H1 (cell line): ENCODE measurements at regions not wholly inside any gene's neighbourhood (a gene's known extent, or its start where the extent isn't known, plus 50 kb on each side); places are given as distances from the start of the nearest gene placed in this dataset.

ENCODE experiments used
- CTCF ChIA-PET: fragments of 300-600 bp; sonication (Branson Sonifier 250); formaldehyde crosslinking; loops from one replicate; lab custom pipeline; 2021; ENCODE audit not compliant: partially characterized antibody; lab: Charles Lee
- POLR2A ChIA-PET: fragments of 300-600 bp; sonication (Branson Sonifier 250); formaldehyde crosslinking; loops from one replicate; lab custom pipeline; 2021; ENCODE audit warnings: inconsistent platforms; ENCODE audit not compliant: partially characterized antibody; lab: Charles Lee
- DNase-seq, 2 experiments: peaks; one replicate each; pipeline versions ENCODE4 v3.0.0 to v3.0.0-alpha.2; 2010 to 2022; ENCODE audit warnings: low spot score in 2 of 2, low read depth in 1 of 2, mixed read lengths in 1 of 2
- FAIRE-seq: peaks from 2 replicates; lab custom pipeline; 2011; peaks lifted over from hg19 to GRCh38; lab: Jason Lieb, UNC
- H2AFZ ChIP-seq: 2 replicates; pipeline ENCODE4 v1.8.1; 2012; ENCODE audit warnings: low read length, inconsistent platforms
- H2AK5ac ChIP-seq: 2 replicates; pipeline ENCODE4 v1.6.1; 2013; ENCODE audit warnings: low read depth, low read length
- H2BK120ac ChIP-seq: replicated peaks from 2 replicates; pipeline ENCODE3; 2013; ENCODE audit warnings: low read depth, low read length, inconsistent platforms
- H2BK12ac ChIP-seq: 2 replicates; pipeline ENCODE4 v1.6.1; 2013; ENCODE audit warnings: low read depth, low read length
- H2BK15ac ChIP-seq: 2 replicates; pipeline ENCODE4 v1.6.1; 2013; ENCODE audit warnings: low read length
- H2BK20ac ChIP-seq: 2 replicates; pipeline ENCODE4 v1.6.1; 2013; ENCODE audit warnings: low read length
- H2BK5ac ChIP-seq: 2 replicates; pipeline ENCODE4 v1.6.1; 2013; ENCODE audit warnings: low read depth, low read length
- H3K14ac ChIP-seq: 2 replicates; pipeline ENCODE4 v1.6.1; 2013; ENCODE audit warnings: inconsistent platforms; ENCODE audit not compliant: insufficient read length
- H3K18ac ChIP-seq: 2 replicates; pipeline ENCODE4 v1.6.1; 2013; ENCODE audit warnings: low read length; ENCODE audit errors: extremely low read depth
- H3K23ac ChIP-seq: 2 replicates; pipeline ENCODE4 v1.6.1; 2013; ENCODE audit warnings: inconsistent platforms; ENCODE audit not compliant: insufficient read length
- H3K23me2 ChIP-seq: 2 replicates; pipeline ENCODE4 v1.6.1; 2013; ENCODE audit warnings: low read depth, low read length
- H3K27ac ChIP-seq: 2 replicates; pipeline ENCODE4 v1.6.1; 2011; ENCODE audit warnings: low read depth, low read length, inconsistent platforms
- H3K27me3 ChIP-seq, 4 experiments: replicated peaks in 1 of 4; 1 replicate in 1 of 4; 2 replicates in 3 of 4; pipeline versions ENCODE4 v1.6.1 to v1.8.1; 2011 to 2013; ENCODE audit warnings: low read length in 3 of 4, mild to moderate bottlenecking in 3 of 4, inconsistent platforms in 2 of 4, mixed read lengths in 2 of 4, moderate library complexity in 1 of 4; ENCODE audit not compliant: control insufficient read depth in 3 of 4, insufficient read depth in 3 of 4; ENCODE audit errors: extremely low read depth in 1 of 4
- H3K36me3 ChIP-seq, 4 experiments: 2 replicates each; pipeline versions ENCODE4 v1.6.1 to v1.8.1; 2011 to 2013; ENCODE audit warnings: mild to moderate bottlenecking in 4 of 4, low read length in 3 of 4, moderate library complexity in 2 of 4, control low read depth in 1 of 4, inconsistent platforms in 1 of 4; ENCODE audit not compliant: insufficient read depth in 4 of 4, control insufficient read depth in 2 of 4
- H3K4ac ChIP-seq: replicated peaks from 2 replicates; pipeline ENCODE3; 2013; ENCODE audit warnings: low read length, low read depth, mixed read lengths, inconsistent platforms; ENCODE audit not compliant: insufficient read length
- H3K4me1 ChIP-seq, 4 experiments: replicated peaks in 1 of 4; 1 replicate in 1 of 4; 2 replicates in 3 of 4; pipeline versions ENCODE4 v1.6.1 to v1.8.1; 2011 to 2013; ENCODE audit warnings: low read length in 3 of 4, inconsistent platforms in 2 of 4, mixed read lengths in 1 of 4; ENCODE audit not compliant: insufficient read depth in 4 of 4, control insufficient read depth in 3 of 4
- H3K4me2 ChIP-seq, 2 experiments: 2 replicates each; pipeline versions ENCODE4 v1.6.1 to v1.8.1; 2011 to 2013; ENCODE audit warnings: low read depth in 2 of 2, low read length in 2 of 2, control low read depth in 1 of 2, inconsistent platforms in 1 of 2, mild to moderate bottlenecking in 1 of 2; ENCODE audit not compliant: insufficient read depth in 1 of 2
- H3K4me3 ChIP-seq, 4 experiments: fragments of 200-600, 300-600 bp in 1 of 4; sonication (generic), shearing (Covaris generic), sonication (Bioruptor Twin) in 1 of 4; 2 replicates each; pipeline versions ENCODE4 v1.5.1 to v1.8.1; 2011 to 2016; ENCODE audit warnings: low read length in 4 of 4, low read depth in 3 of 4, control low read depth in 2 of 4, inconsistent platforms in 2 of 4, mild to moderate bottlenecking in 2 of 4, mixed read lengths in 1 of 4, moderate library complexity in 1 of 4; ENCODE audit not compliant: insufficient read depth in 2 of 4; ENCODE audit errors: extremely low read depth in 1 of 4
- H3K56ac ChIP-seq: replicated peaks from 2 replicates; pipeline ENCODE3; 2013; ENCODE audit warnings: low read depth, mild to moderate bottlenecking, mixed read lengths, low read length, inconsistent platforms; ENCODE audit not compliant: insufficient read length
- H3K79me1 ChIP-seq: 2 replicates; pipeline ENCODE4 v1.6.1; 2013; ENCODE audit warnings: low read depth, low read length, control low read depth
- H3K79me2 ChIP-seq, 2 experiments: 2 replicates each; pipeline versions ENCODE4 v1.6.1 to v1.8.1; 2012 to 2013; ENCODE audit warnings: low read length in 2 of 2, mild to moderate bottlenecking in 2 of 2, inconsistent platforms in 1 of 2; ENCODE audit not compliant: insufficient read depth in 2 of 2, control insufficient read depth in 1 of 2
- H3K9ac ChIP-seq, 4 experiments: replicated peaks in 1 of 4; 1 replicate in 1 of 4; 2 replicates in 3 of 4; pipeline versions ENCODE4 v1.6.1 to v1.8.1; 2011 to 2013; ENCODE audit warnings: low read depth in 3 of 4, low read length in 3 of 4, control low read depth in 2 of 4, mild to moderate bottlenecking in 2 of 4, moderate library complexity in 2 of 4, inconsistent platforms in 1 of 4; ENCODE audit errors: extremely low read depth in 1 of 4
- H3K9me3 ChIP-seq, 2 experiments: 2 replicates each; pipeline versions ENCODE4 v1.6.1 to v1.8.1; 2012 to 2013; ENCODE audit warnings: mild to moderate bottlenecking in 2 of 2, moderate library complexity in 2 of 2, control low read depth in 1 of 2, inconsistent platforms in 1 of 2, low read depth in 1 of 2, low read length in 1 of 2, mixed read lengths in 1 of 2; ENCODE audit not compliant: insufficient read depth in 2 of 2
- H4K20me1 ChIP-seq, 2 experiments: replicated peaks in 1 of 2; 2 replicates each; pipeline versions ENCODE3 to v1.8.1; 2011 to 2013; ENCODE audit warnings: inconsistent platforms in 2 of 2, low read length in 2 of 2, mild to moderate bottlenecking in 1 of 2; ENCODE audit not compliant: insufficient read depth in 2 of 2, control insufficient read depth in 1 of 2
- H4K5ac ChIP-seq: 2 replicates; pipeline ENCODE4 v1.6.1; 2013; ENCODE audit warnings: low read length, low read depth, mixed read lengths, inconsistent platforms; ENCODE audit not compliant: insufficient read length
- H4K8ac ChIP-seq: 2 replicates; pipeline ENCODE4 v1.8.0; 2013; ENCODE audit warnings: mild to moderate bottlenecking, moderate library complexity, low read length, inconsistent platforms; ENCODE audit not compliant: insufficient read depth; ENCODE audit errors: extremely low read depth
- H4K91ac ChIP-seq: replicated peaks from 2 replicates; pipeline ENCODE3; 2013; ENCODE audit warnings: low read length, mixed read lengths, inconsistent platforms; ENCODE audit not compliant: insufficient read length
- ATF3 ChIP-seq: IDR thresholded peaks from 2 replicates; pipeline ENCODE4 v1.6.1; 2011; ENCODE audit warnings: low read depth, mild to moderate bottlenecking, low read length; ENCODE audit not compliant: insufficient read depth
- RFX5 ChIP-seq: IDR thresholded peaks from 2 replicates; pipeline ENCODE4 v1.6.1; 2011; ENCODE audit warnings: low read depth, low read length, improper control_type of control experiment, borderline replicate concordance
- WGBS, 2 experiments: shearing (Covaris generic) in 1 of 2; methylation state at CpG; one replicate each; pipeline versions ENCODE4 v1.1.6 to v1.1.7; 2013 to 2015; ENCODE audit warnings: low lambda C conversion rate in 2 of 2, mixed read lengths in 2 of 2, inconsistent platforms in 1 of 2, low coverage in 1 of 2, missing lambda C conversion rate in 1 of 2; ENCODE audit not compliant: insufficient replicate concordance in 2 of 2, insufficient coverage in 1 of 2, insufficient read length in 1 of 2; ENCODE audit errors: extremely low coverage in 1 of 2, missing lambda C conversion rate in 1 of 2; 5-methylcytosine and 5-hydroxymethylcytosine counted together

- POLR2A ChIA-PET: no interaction called here
- no peak for FAIRE-seq
Measured at GRCh38 chr3:154900816-154901215, 179.3 kb upstream of the MME start.

More at GRCh38 chr3:154900816-154901215, 179.3 kb upstream of the MME start:
- H4K8ac ChIP-seq: no peak overlapping the region
- H4K5ac ChIP-seq: no peak overlapping the region
- no peak overlapping the region for H2AFZ ChIP-seq
- TF ChIP-seq ATF3 (no peak), RFX5 (no peak)
- H2BK15ac ChIP-seq: no peak overlapping the region
- no peak overlapping the region for H3K14ac ChIP-seq
- no peak overlapping the region for H3K4ac ChIP-seq
- CTCF ChIA-PET: no interaction called here
- H3K27ac ChIP-seq: no peak overlapping the region
- no peaks in the 10 kb centered on the region for H3K79me2 ChIP-seq
- H2BK12ac ChIP-seq: no peak overlapping the region
- H3K36me3 ChIP-seq: no peaks in the 10 kb centered on the region
- no peak overlapping the region for H3K4me3 ChIP-seq
- DNase-seq: no peak
- no peak overlapping the region for H3K56ac ChIP-seq
- no peak overlapping the region for H2AK5ac ChIP-seq
- WGBS, 2 experiments: 90% methylated on average over 1 of the region's 1 CpG; no CpG with 5 or more reads in 1 of the 2 experiments
- no peak overlapping the region for H3K23ac ChIP-seq
- no peaks in the 10 kb centered on the region for H3K79me1 ChIP-seq
- H3K27me3 ChIP-seq: peaks cover 0 to 1% (median 0%) of the 10 kb centered on the region in 4 experiments; a peak in 1 of 7 replicates
- no peak overlapping the region for H3K9ac ChIP-seq
- H3K23me2 ChIP-seq: no peaks in the 10 kb centered on the region
- H3K4me2 ChIP-seq: no peak overlapping the region
- no peak overlapping the region for H2BK5ac ChIP-seq
- no peak overlapping the region for H4K91ac ChIP-seq
- H3K18ac ChIP-seq: no peak overlapping the region
- no peaks in the 10 kb centered on the region for H3K9me3 ChIP-seq
- H4K20me1 ChIP-seq: no peaks in the 10 kb centered on the region
- no peak overlapping the region for H2BK20ac ChIP-seq
- H3K4me1 ChIP-seq: no peaks in the 10 kb centered on the region
- no peak overlapping the region for H2BK120ac ChIP-seq
